ENCODE measurements at regions not wholly inside any gene's neighbourhood (a gene's known extent, or its start where the extent isn't known, plus 50 kb on each side); places are given as distances from the start of the nearest gene placed in this dataset.

- no peak for TF ChIP-seq CHD7 (IDR thresholded peaks at IDR 0.05; ENCODE audit: low read depth, low read length)
These were observed 388.4 kb downstream of the RAB28 start (continued) for GRCh38 chr4:13095722-13096121.

Data from K562 (cell line).